Lung microvascular endothelial cell (primary cell): ENCODE measurements at regions not wholly inside any gene's neighbourhood (a gene's known extent, or its start where the extent isn't known, plus 50 kb on each side); places are given as distances from the start of the nearest gene placed in this dataset.

Source experiments
- DNase-seq, 2 donors: peaks; one replicate each; pipeline versions ENCODE4 v3.0.0 to v3.0.0-alpha.2; 2010; ENCODE audit warnings: low read depth in 2 of 2

GRCh38 chr3:65044401-65044800, 356.6 kb upstream of the ADAMTS9 start:
- DNase-seq: no peak

GRCh38 chr3:65042675-65043074, 354.9 kb upstream of the ADAMTS9 start:
- no peak for DNase-seq

GRCh38 chr3:65039754-65040210, 352.0 kb upstream of the ADAMTS9 start:
- DNase-seq: peak; percentile 48 to 78

- DNase-seq: no peak
Observed at GRCh38 chr3:65037861-65038260, 350.1 kb upstream of the ADAMTS9 start.

- no peak for DNase-seq
Observed at GRCh38 chr3:65035246-65035645, 347.4 kb upstream of the ADAMTS9 start.

- DNase-seq: no peak
Observed at GRCh38 chr3:65033576-65033975, 345.8 kb upstream of the ADAMTS9 start.

GRCh38 chr3:65030847-65031463, 343.2 kb upstream of the ADAMTS9 start:
- peak in 1 of 2 donors; percentile 79 for DNase-seq

- DNase-seq: no peak
Observed at GRCh38 chr3:65030014-65030627, 342.3 kb upstream of the ADAMTS9 start.

- no peak for DNase-seq
Observed at GRCh38 chr3:65029130-65029529, 341.3 kb upstream of the ADAMTS9 start.

GRCh38 chr3:65028024-65028423, 340.2 kb upstream of the ADAMTS9 start:
- DNase-seq: no peak

- DNase-seq: no peak
Observed at GRCh38 chr3:65027335-65027734, 339.5 kb upstream of the ADAMTS9 start.

GRCh38 chr3:65026151-65026550, 338.4 kb upstream of the ADAMTS9 start:
- no peak for DNase-seq

GRCh38 chr3:65024148-65024547, 336.3 kb upstream of the ADAMTS9 start:
- DNase-seq: no peak

GRCh38 chr3:65020281-65021160, 332.7 kb upstream of the ADAMTS9 start:
- no peak for DNase-seq

- DNase-seq: no peak
Observed at GRCh38 chr3:65019443-65020055, 331.7 kb upstream of the ADAMTS9 start.

GRCh38 chr3:65018801-65019200, 331.0 kb upstream of the ADAMTS9 start:
- DNase-seq: no peak

- no peak for DNase-seq
Observed at GRCh38 chr3:65017359-65017758, 329.6 kb upstream of the ADAMTS9 start.

- no peak for DNase-seq
Observed at GRCh38 chr3:65015711-65016110, 327.9 kb upstream of the ADAMTS9 start.

- no peak for DNase-seq
Observed at GRCh38 chr3:65013053-65013452, 325.3 kb upstream of the ADAMTS9 start.

GRCh38 chr3:65006300-65006739, 318.5 kb upstream of the ADAMTS9 start:
- DNase-seq: no peak

GRCh38 chr3:65005486-65005885, 317.7 kb upstream of the ADAMTS9 start:
- DNase-seq: no peak

GRCh38 chr3:65004795-65005295, 317.0 kb upstream of the ADAMTS9 start:
- no peak for DNase-seq
